ENCODE measurements at regions not wholly inside any gene's neighbourhood (a gene's known extent, or its start where the extent isn't known, plus 50 kb on each side); places are given as distances from the start of the nearest gene placed in this dataset.

DNA sequence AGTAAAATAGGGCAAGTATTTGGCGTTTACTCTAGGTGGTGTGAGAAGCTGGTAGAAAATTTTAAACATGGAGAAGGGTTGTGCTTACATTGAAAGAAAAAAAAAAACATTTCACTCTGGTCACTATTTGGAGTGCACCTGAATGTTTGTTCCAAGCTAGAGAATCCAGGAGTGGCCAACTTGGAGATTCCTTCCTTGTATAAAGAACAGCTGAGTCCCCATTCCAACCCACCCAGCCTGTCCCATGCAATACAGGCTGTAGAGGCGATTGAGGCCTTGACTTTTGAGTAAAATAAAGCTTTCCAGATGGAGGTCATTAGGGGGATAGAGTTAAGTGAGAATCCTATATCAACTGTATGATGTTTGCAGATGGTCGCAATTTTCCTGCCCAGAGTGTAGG lies 203.8 kb upstream of the SYT4 start:
- no peaks in the 10 kb centered on the region for H3K27me3 ChIP-seq (ENCODE audit: insufficient read depth, low read length)
- 93% methylated on average over 3 of the region's 3 CpGs for WGBS
- no peaks in the 10 kb centered on the region for H3K4me1 ChIP-seq (ENCODE audit: insufficient read depth, low read length)
- H3K9ac ChIP-seq (ENCODE audit: low read depth, low read length): no peak overlapping the region
- H3K27ac ChIP-seq (ENCODE audit: low read depth, low read length): no peak overlapping the region
- H3K36me3 ChIP-seq (ENCODE audit: insufficient read depth, low read length): no peaks in the 10 kb centered on the region
- H3K9me3 ChIP-seq (ENCODE audit: insufficient read depth, low read depth, low read length): peaks cover 21% of the 10 kb centered on the region
- no peak overlapping the region for H3K4me3 ChIP-seq (ENCODE audit: low read length)

DNA sequence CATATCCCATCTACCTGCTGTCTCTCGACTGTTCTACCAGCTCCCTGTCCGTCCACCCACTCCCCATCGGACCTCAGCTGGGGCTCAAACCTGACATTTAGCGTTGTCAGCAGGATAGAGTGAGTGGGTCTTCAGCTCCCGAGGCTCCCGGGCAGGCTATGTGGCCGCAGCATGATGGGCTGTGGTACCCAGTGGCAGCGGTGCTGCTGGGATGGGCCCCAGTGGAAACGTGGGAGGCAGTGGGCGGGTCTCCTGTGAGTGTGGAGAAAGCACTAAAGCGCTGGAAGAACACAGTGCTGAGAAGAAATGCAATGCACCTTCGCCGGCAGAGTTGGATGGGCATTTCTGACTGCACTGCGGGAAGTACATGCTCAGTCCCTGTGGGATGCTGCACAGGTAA lies 204.8 kb upstream of the SYT4 start:
- 94% methylated on average over 14 of the region's 14 CpGs for WGBS
- Histone ChIP-seq H3K9ac (ENCODE audit: low read depth, low read length) (no peak overlapping the region), H3K9me3 (ENCODE audit: insufficient read depth, low read depth, low read length) (peaks cover 32% of the 10 kb centered on the region), H3K36me3 (ENCODE audit: insufficient read depth, low read length) (no peaks in the 10 kb centered on the region), H3K4me3 (ENCODE audit: low read length) (no peak overlapping the region), H3K27me3 (ENCODE audit: insufficient read depth, low read length) (no peaks in the 10 kb centered on the region), H3K4me1 (ENCODE audit: insufficient read depth, low read length) (no peaks in the 10 kb centered on the region), H3K27ac (ENCODE audit: low read depth, low read length) (no peak overlapping the region)

DNA sequence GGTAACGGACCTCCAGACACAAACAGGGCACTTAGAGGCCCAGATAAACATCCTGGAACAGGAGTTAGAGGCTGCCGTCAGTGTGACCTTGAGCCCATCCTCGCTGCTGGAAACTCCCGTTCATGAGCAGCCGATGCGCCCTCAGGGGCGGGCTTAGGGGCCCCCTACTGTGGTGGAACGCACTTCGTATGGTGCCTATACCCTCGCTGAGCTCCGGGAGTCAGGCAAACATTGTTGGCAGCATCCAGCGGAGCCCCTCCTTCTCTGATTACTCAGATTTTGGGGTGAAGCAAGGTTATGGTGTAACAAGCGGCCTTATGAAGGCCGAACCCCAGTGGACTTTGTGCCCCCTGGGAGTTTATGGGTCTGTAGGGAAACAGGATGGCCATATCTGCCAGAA lies 205.3 kb upstream of the SYT4 start:
- no peaks in the 10 kb centered on the region for H3K36me3 ChIP-seq (ENCODE audit: insufficient read depth, low read length)
- WGBS: 93% methylated on average over 14 of the region's 14 CpGs
- H3K4me3 ChIP-seq (ENCODE audit: low read length): no peak overlapping the region
- peaks cover 36% of the 10 kb centered on the region for H3K9me3 ChIP-seq (ENCODE audit: insufficient read depth, low read depth, low read length)
- H3K9ac ChIP-seq (ENCODE audit: low read depth, low read length): no peak overlapping the region
- no peak overlapping the region for H3K27ac ChIP-seq (ENCODE audit: low read depth, low read length)
- no peaks in the 10 kb centered on the region for H3K4me1 ChIP-seq (ENCODE audit: insufficient read depth, low read length)
- H3K27me3 ChIP-seq (ENCODE audit: insufficient read depth, low read length): no peaks in the 10 kb centered on the region

DNA sequence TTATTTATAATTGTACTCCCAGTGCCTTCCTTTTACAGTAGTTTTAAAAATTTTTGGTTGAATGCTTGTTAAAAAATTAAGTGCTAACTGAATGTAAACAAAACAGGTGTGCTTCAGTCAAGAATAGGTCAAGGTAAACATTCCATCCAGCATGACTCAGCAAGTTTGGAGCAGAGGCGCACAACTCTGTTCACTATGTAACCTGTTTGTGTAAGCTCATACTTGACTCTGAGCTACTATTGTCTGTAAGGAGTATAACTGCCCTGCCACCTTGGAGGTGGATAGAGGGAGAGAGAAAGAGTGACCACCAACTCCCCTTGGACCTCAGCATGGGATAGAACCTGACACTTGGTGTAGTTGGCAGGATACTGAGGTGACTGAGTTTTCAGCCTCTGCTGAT lies 207.4 kb upstream of the SYT4 start:
- Histone ChIP-seq H3K27me3 (ENCODE audit: insufficient read depth, low read length) (no peaks in the 10 kb centered on the region), H3K9ac (ENCODE audit: low read depth, low read length) (no peak overlapping the region), H3K4me3 (ENCODE audit: low read length) (no peak overlapping the region), H3K36me3 (ENCODE audit: insufficient read depth, low read length) (no peaks in the 10 kb centered on the region), H3K9me3 (ENCODE audit: insufficient read depth, low read depth, low read length) (peaks cover 42% of the 10 kb centered on the region), H3K4me1 (ENCODE audit: insufficient read depth, low read length) (no peaks in the 10 kb centered on the region), H3K27ac (ENCODE audit: low read depth, low read length) (no peak overlapping the region)
- 93% methylated on average over 1 of the region's 1 CpG for WGBS

DNA sequence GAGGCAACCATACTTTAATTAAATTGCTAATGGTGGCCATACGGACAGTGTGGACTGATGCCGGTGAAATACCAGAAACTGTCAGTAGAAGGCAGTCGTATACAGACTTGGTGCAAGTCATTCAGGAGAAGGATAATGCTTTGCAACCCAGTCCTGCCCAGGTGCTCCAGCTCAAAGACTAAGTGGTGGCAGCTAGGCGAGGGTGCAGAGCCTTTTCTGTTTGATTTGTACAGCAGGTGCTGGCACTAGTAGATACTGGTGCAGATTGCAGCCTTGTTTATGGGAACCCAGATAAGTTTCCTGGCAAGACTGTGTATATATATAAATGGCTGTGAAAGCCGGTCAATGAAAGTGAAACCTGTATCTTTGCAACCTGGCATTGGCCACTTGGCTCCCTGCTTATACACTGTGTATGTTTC lies 208.3 kb upstream of the SYT4 start:
- Histone ChIP-seq H3K9ac (ENCODE audit: low read depth, low read length) (no peak overlapping the region), H3K36me3 (ENCODE audit: insufficient read depth, low read length) (no peaks in the 10 kb centered on the region), H3K27me3 (ENCODE audit: insufficient read depth, low read length) (no peaks in the 10 kb centered on the region), H3K27ac (ENCODE audit: low read depth, low read length) (no peak overlapping the region), H3K4me3 (ENCODE audit: low read length) (no peak overlapping the region), H3K4me1 (ENCODE audit: insufficient read depth, low read length) (no peaks in the 10 kb centered on the region), H3K9me3 (ENCODE audit: insufficient read depth, low read depth, low read length) (peaks cover 46% of the 10 kb centered on the region)
- WGBS: 94% methylated on average over 5 of the region's 5 CpGs

DNA sequence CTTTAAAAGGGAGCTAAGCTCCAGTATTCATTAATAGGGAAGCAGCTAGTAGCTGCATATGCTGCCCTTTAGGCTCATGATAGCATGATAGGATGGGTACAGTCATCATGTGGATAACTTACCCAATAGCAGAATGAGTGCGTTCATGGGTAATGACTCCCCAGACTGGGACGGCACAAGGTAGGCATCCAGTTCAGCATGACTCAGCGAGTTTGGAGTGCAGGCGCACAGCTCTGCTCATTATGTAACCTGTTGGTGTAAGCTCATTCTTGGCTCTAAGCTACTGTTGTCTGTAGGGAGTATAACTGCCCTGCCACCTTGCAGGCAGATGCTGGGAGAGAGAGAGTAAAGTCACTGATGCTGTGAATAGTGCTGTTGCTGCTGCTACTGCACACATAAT lies 209.2 kb upstream of the SYT4 start:
- peaks cover 46% of the 10 kb centered on the region for H3K9me3 ChIP-seq (ENCODE audit: insufficient read depth, low read depth, low read length)
- no peaks in the 10 kb centered on the region for H3K27me3 ChIP-seq (ENCODE audit: insufficient read depth, low read length)
- H3K36me3 ChIP-seq (ENCODE audit: insufficient read depth, low read length): no peaks in the 10 kb centered on the region
- H3K9ac ChIP-seq (ENCODE audit: low read depth, low read length): no peak overlapping the region
- WGBS: 92% methylated on average over 4 of the region's 4 CpGs
- no peak overlapping the region for H3K4me3 ChIP-seq (ENCODE audit: low read length)
- no peak overlapping the region for H3K27ac ChIP-seq (ENCODE audit: low read depth, low read length)
- no peaks in the 10 kb centered on the region for H3K4me1 ChIP-seq (ENCODE audit: insufficient read depth, low read length)

DNA sequence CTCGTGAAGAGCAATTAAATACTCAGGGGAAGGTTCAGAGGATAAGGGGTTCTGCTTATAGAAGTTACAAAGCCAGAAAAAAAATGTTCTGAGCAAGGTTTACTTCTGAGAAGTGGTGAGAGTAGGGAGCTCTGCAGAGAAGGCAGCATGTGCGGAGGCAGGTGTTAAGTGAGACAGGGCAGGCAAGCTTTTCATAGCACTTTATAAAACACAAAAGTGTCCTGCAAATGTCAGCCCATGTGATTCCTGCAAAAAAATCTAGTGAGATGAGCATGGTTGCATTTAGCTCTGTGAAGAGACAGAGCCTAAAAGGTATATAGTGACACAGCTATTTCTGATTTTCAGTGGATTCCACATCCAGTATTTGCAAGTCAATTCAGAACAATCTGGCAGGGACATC lies 223.8 kb upstream of the SYT4 start:
- H3K36me3 ChIP-seq (ENCODE audit: insufficient read depth, low read length): no peaks in the 10 kb centered on the region
- H3K27me3 ChIP-seq (ENCODE audit: insufficient read depth, low read length): no peaks in the 10 kb centered on the region
- no peaks in the 10 kb centered on the region for H3K4me1 ChIP-seq (ENCODE audit: insufficient read depth, low read length)
- no peak overlapping the region for H3K4me3 ChIP-seq (ENCODE audit: low read length)
- 91% methylated on average over 2 of the region's 2 CpGs for WGBS
- H3K27ac ChIP-seq (ENCODE audit: low read depth, low read length): no peak overlapping the region
- no peak overlapping the region for H3K9ac ChIP-seq (ENCODE audit: low read depth, low read length)
- H3K9me3 ChIP-seq (ENCODE audit: insufficient read depth, low read depth, low read length): 0 out of 2 replicates have a peak, but pooled peaks cover 20% of the 10 kb centered on the region

DNA sequence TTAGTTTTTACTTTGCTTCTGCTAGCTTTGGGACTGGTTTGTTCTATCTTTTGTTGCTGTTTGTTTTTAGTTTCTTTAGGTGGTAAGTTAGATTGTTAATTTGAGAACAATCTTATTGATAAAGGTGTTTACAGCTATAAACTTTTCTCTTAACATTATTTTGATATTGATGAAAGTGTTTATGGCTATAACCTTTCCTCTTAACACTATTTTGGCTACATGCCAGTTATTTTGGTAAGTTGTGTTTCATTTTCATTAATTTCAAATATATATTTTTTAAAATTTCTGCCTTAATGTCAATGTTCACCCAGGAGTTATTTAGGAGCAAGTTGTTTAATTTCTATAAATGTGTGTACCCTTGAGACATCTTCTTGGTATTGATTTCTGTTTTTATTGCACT lies 229.6 kb upstream of the SYT4 start:
- no peaks in the 10 kb centered on the region for H3K27me3 ChIP-seq (ENCODE audit: insufficient read depth, low read length)
- H3K9ac ChIP-seq (ENCODE audit: low read depth, low read length): no peak overlapping the region
- H3K36me3 ChIP-seq (ENCODE audit: insufficient read depth, low read length): no peaks in the 10 kb centered on the region
- peaks cover 58% of the 10 kb centered on the region for H3K9me3 ChIP-seq (ENCODE audit: insufficient read depth, low read depth, low read length)
- no peaks in the 10 kb centered on the region for H3K4me1 ChIP-seq (ENCODE audit: insufficient read depth, low read length)
- H3K27ac ChIP-seq (ENCODE audit: low read depth, low read length): no peak overlapping the region
- H3K4me3 ChIP-seq (ENCODE audit: low read length): no peak overlapping the region

DNA sequence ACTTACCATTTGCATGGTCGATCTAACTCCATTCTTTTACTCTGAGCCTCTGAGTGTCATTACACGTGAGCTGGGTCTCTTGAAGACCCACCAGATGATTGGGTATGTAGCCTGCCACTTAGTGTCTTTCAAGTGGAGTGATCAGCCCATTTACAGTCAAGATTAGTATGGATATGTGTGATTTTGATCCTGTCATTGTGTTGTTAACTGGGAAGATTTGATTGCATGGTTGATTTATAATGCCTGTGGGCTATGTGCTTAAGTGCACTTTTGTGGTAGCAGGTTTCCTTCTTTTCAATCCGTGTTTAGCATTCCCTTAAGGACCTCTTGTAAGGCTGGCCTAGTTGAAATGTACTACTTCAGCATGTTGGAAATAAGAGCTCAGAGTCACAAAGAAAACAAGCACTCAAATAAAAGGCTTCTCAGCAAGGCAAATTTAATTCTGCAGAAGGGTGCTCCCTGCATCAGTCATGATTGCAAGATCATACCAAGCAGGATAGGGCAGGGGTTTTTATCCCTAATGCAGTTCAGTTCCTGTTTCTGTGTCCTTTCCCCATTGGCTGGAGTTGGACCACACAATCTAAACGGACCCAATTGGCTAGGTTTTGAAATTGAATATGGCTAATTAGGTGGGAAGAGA lies 230.7 kb upstream of the SYT4 start:
- no peaks in the 10 kb centered on the region for H3K36me3 ChIP-seq (ENCODE audit: insufficient read depth, low read length)
- WGBS: 90% methylated on average over 4 of the region's 4 CpGs
- H3K9ac ChIP-seq (ENCODE audit: low read depth, low read length): no peak overlapping the region
- H3K4me1 ChIP-seq (ENCODE audit: insufficient read depth, low read length): no peaks in the 10 kb centered on the region
- H3K4me3 ChIP-seq (ENCODE audit: low read length): no peak overlapping the region
- no peaks in the 10 kb centered on the region for H3K27me3 ChIP-seq (ENCODE audit: insufficient read depth, low read length)
- H3K27ac ChIP-seq (ENCODE audit: low read depth, low read length): no peak overlapping the region
- H3K9me3 ChIP-seq (ENCODE audit: insufficient read depth, low read depth, low read length): peaks cover 68% of the 10 kb centered on the region

DNA sequence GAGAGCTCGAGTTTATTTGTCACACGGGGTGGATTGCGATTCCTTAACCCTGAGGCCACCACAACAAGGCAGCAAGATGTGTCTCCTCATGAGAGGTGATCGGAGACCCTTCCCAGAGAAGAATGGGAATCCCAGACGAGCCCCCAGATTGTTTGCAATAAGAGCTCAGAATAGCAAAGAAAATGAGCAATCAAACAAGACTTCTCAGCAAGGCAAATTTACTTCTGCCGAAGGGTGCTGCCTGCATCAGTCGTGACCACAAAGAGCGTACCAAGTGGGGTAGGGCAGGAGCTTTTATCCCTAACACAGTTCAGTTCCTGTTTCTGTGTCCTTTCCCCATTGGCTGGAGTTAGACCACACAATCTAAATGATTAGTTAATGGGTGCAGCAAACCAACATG lies 237.5 kb upstream of the SYT4 start:
- Histone ChIP-seq H3K9ac (ENCODE audit: low read depth, low read length) (no peak overlapping the region), H3K27ac (ENCODE audit: low read depth, low read length) (no peak overlapping the region), H3K36me3 (ENCODE audit: insufficient read depth, low read length) (no peaks in the 10 kb centered on the region), H3K9me3 (ENCODE audit: insufficient read depth, low read depth, low read length) (peaks cover 55% of the 10 kb centered on the region), H3K27me3 (ENCODE audit: insufficient read depth, low read length) (no peaks in the 10 kb centered on the region), H3K4me3 (ENCODE audit: low read length) (no peak overlapping the region), H3K4me1 (ENCODE audit: insufficient read depth, low read length) (no peaks in the 10 kb centered on the region)
- 95% methylated on average over 8 of the region's 8 CpGs for WGBS

DNA sequence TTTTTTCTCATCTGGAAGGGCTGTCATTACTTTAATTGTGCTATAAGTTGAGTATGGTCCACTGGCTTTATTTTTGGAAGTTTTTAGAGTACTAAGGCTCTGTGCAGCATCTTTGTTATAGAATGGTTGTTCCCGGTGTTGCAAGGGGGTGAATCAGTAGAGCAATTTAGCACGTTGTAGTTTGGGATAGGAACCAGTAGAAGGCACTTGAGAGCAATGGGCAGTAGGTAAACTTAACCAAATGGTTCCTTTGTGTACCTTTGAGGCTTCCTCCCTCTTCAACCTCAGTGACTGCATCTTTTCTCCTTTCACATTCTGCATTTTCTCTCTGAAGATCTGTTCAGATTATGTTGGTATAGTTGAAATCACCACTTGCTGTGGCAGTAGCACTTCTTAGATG lies 238.2 kb upstream of the SYT4 start:
- H3K4me3 ChIP-seq (ENCODE audit: low read length): no peak overlapping the region
- H3K27ac ChIP-seq (ENCODE audit: low read depth, low read length): no peak overlapping the region
- no peak overlapping the region for H3K9ac ChIP-seq (ENCODE audit: low read depth, low read length)
- no peaks in the 10 kb centered on the region for H3K4me1 ChIP-seq (ENCODE audit: insufficient read depth, low read length)
- H3K27me3 ChIP-seq (ENCODE audit: insufficient read depth, low read length): no peaks in the 10 kb centered on the region
- no peaks in the 10 kb centered on the region for H3K36me3 ChIP-seq (ENCODE audit: insufficient read depth, low read length)
- H3K9me3 ChIP-seq (ENCODE audit: insufficient read depth, low read depth, low read length): peaks cover 48% of the 10 kb centered on the region
- 90% methylated on average over 2 of the region's 2 CpGs for WGBS

DNA sequence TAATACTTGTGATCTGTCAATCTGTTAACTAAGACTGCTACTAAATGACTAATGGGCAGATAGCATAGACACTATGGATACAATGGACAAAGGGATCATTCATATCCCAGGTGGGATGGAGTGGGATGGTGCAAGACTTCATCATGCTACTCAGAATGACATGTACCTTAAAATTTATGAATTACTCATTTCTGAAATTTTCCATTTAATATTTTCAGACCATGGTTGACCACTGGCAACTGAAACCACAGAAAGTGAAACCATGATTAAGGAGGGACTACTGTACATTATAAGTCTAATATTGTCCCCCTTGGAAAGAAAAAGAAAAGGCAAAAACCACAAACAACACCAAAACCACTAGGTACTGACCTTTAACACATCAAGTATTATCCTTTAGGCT lies 247.0 kb upstream of the SYT4 start:
- Histone ChIP-seq H3K4me1 (ENCODE audit: insufficient read depth, low read length) (no peaks in the 10 kb centered on the region), H3K27ac (ENCODE audit: low read depth, low read length) (no peak overlapping the region), H3K27me3 (ENCODE audit: insufficient read depth, low read length) (no peaks in the 10 kb centered on the region), H3K9me3 (ENCODE audit: insufficient read depth, low read depth, low read length) (no peaks in the 10 kb centered on the region), H3K36me3 (ENCODE audit: insufficient read depth, low read length) (no peaks in the 10 kb centered on the region), H3K4me3 (ENCODE audit: low read length) (no peak overlapping the region), H3K9ac (ENCODE audit: low read depth, low read length) (no peak overlapping the region)

All from HUES64 (cell line).